ENCODE measurements at regions not wholly inside any gene's neighbourhood (a gene's known extent, or its start where the extent isn't known, plus 50 kb on each side); places are given as distances from the start of the nearest gene placed in this dataset.

- no peak for TF ChIP-seq CTCF (IDR thresholded peaks at IDR 0.05)
- TF ChIP-seq ZFX (IDR thresholded peaks at IDR 0.05; ENCODE audit: borderline replicate concordance), result no peak
Observed at GRCh38 chrX:45803383-45803921, 602.8 kb upstream of the DIPK2B start.
